Bronchial epithelial cell (primary cell): ENCODE measurements at regions not wholly inside any gene's neighbourhood (a gene's known extent, or its start where the extent isn't known, plus 50 kb on each side); places are given as distances from the start of the nearest gene placed in this dataset.

ENCODE experiments used
- DNase-seq: peaks from one replicate; pipeline ENCODE4 v3.0.0-alpha.2; 2010; ENCODE audit warnings: low read depth
- FAIRE-seq: peaks from 2 replicates; lab custom pipeline; 2011; peaks lifted over from hg19 to GRCh38; lab: Jason Lieb, UNC
- H3K27me3 ChIP-seq: 2 replicates; pipeline ENCODE4 v1.5.1; 2011; ENCODE audit warnings: low read length; ENCODE audit not compliant: control insufficient read depth, insufficient read depth
- H3K36me3 ChIP-seq: 2 replicates; pipeline ENCODE4 v1.5.1; 2011; ENCODE audit warnings: low read length; ENCODE audit not compliant: control insufficient read depth, insufficient read depth
- H3K4me3 ChIP-seq: 2 replicates; pipeline ENCODE4 v1.5.1; 2011; ENCODE audit warnings: mild to moderate bottlenecking, low read depth, low read length, control low read depth
- TF ChIP-seq, protein P1 (sequence below): IDR thresholded peaks from 2 replicates; pipeline ENCODE4 v1.5.1; 2011; ENCODE audit warnings: mild to moderate bottlenecking, moderate library complexity, low read length, control low read depth, inconsistent platforms; ENCODE audit not compliant: insufficient read depth, severe bottlenecking

DNA sequence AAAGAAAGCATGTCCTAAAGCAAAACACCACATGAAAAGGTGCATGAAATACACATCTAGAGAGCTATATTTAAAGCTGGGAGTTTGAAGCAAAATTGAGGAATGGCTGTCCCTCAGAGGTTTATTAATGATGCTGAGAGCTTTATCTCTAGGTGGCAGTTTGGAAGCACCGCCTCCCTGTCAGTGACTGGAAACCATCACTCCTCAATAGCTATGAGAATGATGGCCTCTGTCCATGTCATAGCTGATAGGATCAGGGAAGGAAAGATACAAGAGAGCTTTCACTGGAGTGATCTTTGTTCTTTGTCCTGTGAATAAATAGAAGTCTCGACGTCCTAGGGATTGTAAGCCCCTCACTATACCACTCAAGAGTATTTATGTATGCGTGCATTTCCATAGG, 110.5 kb downstream of the NUDT12 start:
- DNase-seq, result no peak
- TF ChIP-seq, protein P1, sequence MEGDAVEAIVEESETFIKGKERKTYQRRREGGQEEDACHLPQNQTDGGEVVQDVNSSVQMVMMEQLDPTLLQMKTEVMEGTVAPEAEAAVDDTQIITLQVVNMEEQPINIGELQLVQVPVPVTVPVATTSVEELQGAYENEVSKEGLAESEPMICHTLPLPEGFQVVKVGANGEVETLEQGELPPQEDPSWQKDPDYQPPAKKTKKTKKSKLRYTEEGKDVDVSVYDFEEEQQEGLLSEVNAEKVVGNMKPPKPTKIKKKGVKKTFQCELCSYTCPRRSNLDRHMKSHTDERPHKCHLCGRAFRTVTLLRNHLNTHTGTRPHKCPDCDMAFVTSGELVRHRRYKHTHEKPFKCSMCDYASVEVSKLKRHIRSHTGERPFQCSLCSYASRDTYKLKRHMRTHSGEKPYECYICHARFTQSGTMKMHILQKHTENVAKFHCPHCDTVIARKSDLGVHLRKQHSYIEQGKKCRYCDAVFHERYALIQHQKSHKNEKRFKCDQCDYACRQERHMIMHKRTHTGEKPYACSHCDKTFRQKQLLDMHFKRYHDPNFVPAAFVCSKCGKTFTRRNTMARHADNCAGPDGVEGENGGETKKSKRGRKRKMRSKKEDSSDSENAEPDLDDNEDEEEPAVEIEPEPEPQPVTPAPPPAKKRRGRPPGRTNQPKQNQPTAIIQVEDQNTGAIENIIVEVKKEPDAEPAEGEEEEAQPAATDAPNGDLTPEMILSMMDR, result no peak
- Histone ChIP-seq H3K36me3 (no peaks in the 10 kb centered on the region), H3K27me3 (no peaks in the 10 kb centered on the region), H3K4me3 (no peak overlapping the region)
- FAIRE-seq, result no peak

DNA sequence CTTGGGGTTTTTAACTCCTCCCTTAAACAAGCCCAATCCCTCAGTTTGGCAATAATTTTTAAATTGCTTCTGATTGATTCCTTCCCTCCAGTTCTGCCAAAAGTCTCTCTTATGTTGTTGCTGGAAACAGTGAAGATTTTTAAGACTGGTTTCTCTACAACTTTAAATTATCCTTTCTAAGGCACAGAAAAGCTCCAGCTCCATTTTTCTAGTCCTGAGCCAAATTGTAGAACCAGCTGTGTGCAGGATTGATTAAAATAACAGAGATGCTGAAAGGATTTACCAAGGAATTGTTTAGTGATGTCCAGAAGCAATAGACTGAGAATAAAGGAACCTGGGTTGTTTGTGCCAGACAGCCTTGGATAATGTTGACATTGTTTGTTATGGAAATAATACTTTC, 111.3 kb downstream of the NUDT12 start:
- Histone ChIP-seq H3K4me3 (no peak overlapping the region), H3K36me3 (no peaks in the 10 kb centered on the region), H3K27me3 (no peaks in the 10 kb centered on the region)
- TF ChIP-seq, protein P1, result no peak
- FAIRE-seq (no peak), DNase-seq (no peak)

DNA sequence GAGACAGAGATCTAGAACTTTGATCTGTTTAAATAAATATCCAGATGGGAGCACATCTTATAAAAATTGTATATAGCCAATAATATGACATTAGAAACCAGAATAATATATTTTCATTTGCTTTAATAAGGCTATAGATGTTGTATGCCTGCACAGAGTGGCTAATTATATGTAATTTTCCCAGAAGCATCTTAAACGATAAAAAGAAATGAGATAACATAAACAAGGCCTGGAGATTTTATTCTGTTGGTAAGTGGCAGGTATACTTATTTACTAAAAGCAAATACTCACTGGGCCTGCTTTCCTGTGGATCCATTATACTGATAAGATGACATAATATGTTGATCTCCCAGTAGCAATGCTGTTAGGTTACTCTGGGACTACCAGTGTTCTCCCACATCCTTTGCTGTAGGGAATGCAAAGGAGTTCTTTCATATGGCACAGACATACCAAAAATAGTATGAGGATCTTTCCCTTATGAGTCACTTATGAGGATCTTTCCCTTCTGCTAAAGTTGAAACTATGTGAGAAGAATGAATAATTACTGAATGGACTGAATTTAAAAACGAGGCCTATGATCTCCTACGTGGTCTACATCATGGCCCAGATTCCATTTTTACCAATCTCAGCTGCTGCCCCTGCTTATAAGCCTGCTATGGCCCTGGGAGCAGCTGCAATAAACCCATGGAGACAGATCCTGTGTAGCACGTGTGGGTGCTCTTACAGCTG, 112.1 kb downstream of the NUDT12 start:
- DNase-seq, result peak; percentile 76
- Histone ChIP-seq H3K27me3 (no peaks in the 10 kb centered on the region), H3K4me3 (no peak overlapping the region), H3K36me3 (no peaks in the 10 kb centered on the region)
- TF ChIP-seq, protein P1, result no peak
- no peak for FAIRE-seq

DNA sequence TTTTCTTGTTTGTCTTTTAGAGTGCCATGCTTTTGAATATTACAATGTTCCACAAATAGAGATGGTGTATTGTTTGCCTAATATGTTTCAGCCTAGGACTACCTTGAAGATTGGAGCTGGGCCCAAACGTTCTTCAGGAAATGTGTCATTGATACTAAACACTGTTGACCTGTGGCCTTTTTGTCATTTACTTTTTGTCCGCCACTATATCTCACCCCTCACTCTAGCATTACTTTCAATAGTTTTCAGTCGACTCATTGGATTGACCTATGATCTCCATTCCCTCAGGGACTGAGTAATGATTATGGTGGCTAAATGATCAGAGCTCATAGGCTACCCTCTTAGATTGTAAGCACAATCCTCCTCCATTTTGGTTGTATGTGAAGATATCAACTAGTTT, 115.8 kb downstream of the NUDT12 start:
- TF ChIP-seq, protein P1, result no peak
- Histone ChIP-seq H3K4me3 (no peak overlapping the region), H3K36me3 (no peaks in the 10 kb centered on the region), H3K27me3 (no peaks in the 10 kb centered on the region)
- no peak for FAIRE-seq
- DNase-seq, result peak; percentile 20

DNA sequence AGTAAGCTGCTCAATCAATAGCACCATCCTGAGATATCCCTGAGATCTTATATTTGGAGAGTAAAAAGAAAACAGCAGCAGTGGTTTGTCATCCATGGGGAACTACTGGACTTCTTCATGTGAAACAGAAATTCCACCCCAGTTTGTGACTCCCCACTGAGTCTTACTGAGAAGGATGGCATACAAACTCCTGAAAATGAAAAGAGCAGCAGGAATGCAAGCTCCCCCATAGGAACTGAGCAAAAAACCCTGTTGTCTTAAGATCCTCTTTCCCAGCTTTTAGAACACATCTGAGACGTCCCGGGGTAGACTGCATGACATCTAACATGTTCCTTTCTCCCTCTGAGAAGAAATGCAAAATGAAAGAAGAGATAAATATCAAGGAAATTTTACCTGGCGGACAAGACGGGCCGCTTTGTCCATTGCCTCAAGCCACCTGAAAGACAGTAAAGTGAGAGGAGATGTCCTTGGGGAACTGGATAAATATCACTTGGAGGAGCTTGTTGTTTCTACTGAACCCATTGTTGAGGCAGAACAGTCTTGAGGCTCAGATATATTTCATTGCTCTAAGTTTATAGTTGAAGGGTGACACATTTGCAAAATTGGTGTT, 117.1 kb downstream of the NUDT12 start:
- no peak overlapping the region for H3K4me3 ChIP-seq
- DNase-seq, result no peak
- no peak for FAIRE-seq

More for the DNA sequence above, 117.1 kb downstream of the NUDT12 start:
- H3K27me3 ChIP-seq, result no peaks in the 10 kb centered on the region
- TF ChIP-seq, protein P1, result no peak
- H3K36me3 ChIP-seq, result no peaks in the 10 kb centered on the region
